ENCODE measurements at regions not wholly inside any gene's neighbourhood (a gene's known extent, or its start where the extent isn't known, plus 50 kb on each side); places are given as distances from the start of the nearest gene placed in this dataset.
"Not testable (repeated sequence)": the region's sequence is repeated elsewhere in the genome, so short reads cannot be mapped to it uniquely, and the experiment has no call there.

- Histone ChIP-seq H3K4me1 (ENCODE audit: control insufficient read depth, insufficient read depth, low read length, poor library complexity, severe bottlenecking) (no peaks in the 10 kb centered on the region), H3K27me3 (replicated peaks; ENCODE audit: control insufficient read depth, insufficient read depth, low read length, poor library complexity, severe bottlenecking) (no peaks in the 10 kb centered on the region), H3K36me3 (ENCODE audit: control insufficient read depth, insufficient read depth, low read length) (no peaks in the 10 kb centered on the region), H3K4me3 (ENCODE audit: insufficient read depth, low read depth, low read length, poor library complexity, severe bottlenecking) (no peak overlapping the region), H3K27ac (ENCODE audit: insufficient read depth, low read length, poor library complexity, severe bottlenecking) (no peak overlapping the region), H3K9me3 (ENCODE audit: control insufficient read depth, low read length) (no peaks in the 10 kb centered on the region)
- no peak for DNase-seq
Observed at GRCh38 chr22:49689255-49689770, 138.4 kb downstream of the BRD1 start.

GRCh38 chr22:49688516-49689254 lies 139.0 kb downstream of the BRD1 start:
- no peaks in the 10 kb centered on the region for H3K27me3 ChIP-seq (replicated peaks; ENCODE audit: control insufficient read depth, insufficient read depth, low read length, poor library complexity, severe bottlenecking)
- H3K27ac ChIP-seq (ENCODE audit: insufficient read depth, low read length, poor library complexity, severe bottlenecking) = no peak overlapping the region
- DNase-seq = no peak
- H3K4me1 ChIP-seq (ENCODE audit: control insufficient read depth, insufficient read depth, low read length, poor library complexity, severe bottlenecking) = no peaks in the 10 kb centered on the region
- no peaks in the 10 kb centered on the region for H3K36me3 ChIP-seq (ENCODE audit: control insufficient read depth, insufficient read depth, low read length)
- H3K4me3 ChIP-seq (ENCODE audit: insufficient read depth, low read depth, low read length, poor library complexity, severe bottlenecking) = no peak overlapping the region
- no peaks in the 10 kb centered on the region for H3K9me3 ChIP-seq (ENCODE audit: control insufficient read depth, low read length)

GRCh38 chr22:49687786-49688515 lies 139.7 kb downstream of the BRD1 start:
- H3K4me3 ChIP-seq (ENCODE audit: insufficient read depth, low read depth, low read length, poor library complexity, severe bottlenecking) = no peak overlapping the region
- no peak for DNase-seq
- no peaks in the 10 kb centered on the region for H3K36me3 ChIP-seq (ENCODE audit: control insufficient read depth, insufficient read depth, low read length)
- no peaks in the 10 kb centered on the region for H3K27me3 ChIP-seq (replicated peaks; ENCODE audit: control insufficient read depth, insufficient read depth, low read length, poor library complexity, severe bottlenecking)
- H3K9me3 ChIP-seq (ENCODE audit: control insufficient read depth, low read length) = no peaks in the 10 kb centered on the region
- no peak overlapping the region for H3K27ac ChIP-seq (ENCODE audit: insufficient read depth, low read length, poor library complexity, severe bottlenecking)
- H3K4me1 ChIP-seq (ENCODE audit: control insufficient read depth, insufficient read depth, low read length, poor library complexity, severe bottlenecking) = no peaks in the 10 kb centered on the region

- Histone ChIP-seq H3K4me1 (ENCODE audit: control insufficient read depth, insufficient read depth, low read length, poor library complexity, severe bottlenecking) (no peaks in the 10 kb centered on the region), H3K4me3 (ENCODE audit: insufficient read depth, low read depth, low read length, poor library complexity, severe bottlenecking) (no peak overlapping the region), H3K27ac (ENCODE audit: insufficient read depth, low read length, poor library complexity, severe bottlenecking) (no peak overlapping the region), H3K27me3 (replicated peaks; ENCODE audit: control insufficient read depth, insufficient read depth, low read length, poor library complexity, severe bottlenecking) (no peaks in the 10 kb centered on the region), H3K9me3 (ENCODE audit: control insufficient read depth, low read length) (no peaks in the 10 kb centered on the region), H3K36me3 (ENCODE audit: control insufficient read depth, insufficient read depth, low read length) (no peaks in the 10 kb centered on the region)
- no peak for DNase-seq
Observed at GRCh38 chr22:49687333-49687732, 140.3 kb downstream of the BRD1 start.

- Histone ChIP-seq H3K27me3 (replicated peaks; ENCODE audit: control insufficient read depth, insufficient read depth, low read length, poor library complexity, severe bottlenecking) (no peaks in the 10 kb centered on the region), H3K27ac (ENCODE audit: insufficient read depth, low read length, poor library complexity, severe bottlenecking) (no peak overlapping the region), H3K36me3 (ENCODE audit: control insufficient read depth, insufficient read depth, low read length) (no peaks in the 10 kb centered on the region), H3K9me3 (ENCODE audit: control insufficient read depth, low read length) (no peaks in the 10 kb centered on the region), H3K4me1 (ENCODE audit: control insufficient read depth, insufficient read depth, low read length, poor library complexity, severe bottlenecking) (no peaks in the 10 kb centered on the region), H3K4me3 (ENCODE audit: insufficient read depth, low read depth, low read length, poor library complexity, severe bottlenecking) (no peak overlapping the region)
- DNase-seq = no peak
Observed at GRCh38 chr22:49686495-49687219, 141.0 kb downstream of the BRD1 start.

- H3K27me3 ChIP-seq (replicated peaks; ENCODE audit: control insufficient read depth, insufficient read depth, low read length, poor library complexity, severe bottlenecking) = no peaks in the 10 kb centered on the region
- H3K9me3 ChIP-seq (ENCODE audit: control insufficient read depth, low read length) = no peaks in the 10 kb centered on the region
- no peaks in the 10 kb centered on the region for H3K36me3 ChIP-seq (ENCODE audit: control insufficient read depth, insufficient read depth, low read length)
- no peak for DNase-seq
- no peak overlapping the region for H3K4me3 ChIP-seq (ENCODE audit: insufficient read depth, low read depth, low read length, poor library complexity, severe bottlenecking)
- H3K4me1 ChIP-seq (ENCODE audit: control insufficient read depth, insufficient read depth, low read length, poor library complexity, severe bottlenecking) = no peaks in the 10 kb centered on the region
- no peak overlapping the region for H3K27ac ChIP-seq (ENCODE audit: insufficient read depth, low read length, poor library complexity, severe bottlenecking)
Observed at GRCh38 chr22:49685686-49686085, 142.0 kb downstream of the BRD1 start.

GRCh38 chr22:49685116-49685515 lies 142.6 kb downstream of the BRD1 start:
- no peaks in the 10 kb centered on the region for H3K27me3 ChIP-seq (replicated peaks; ENCODE audit: control insufficient read depth, insufficient read depth, low read length, poor library complexity, severe bottlenecking)
- no peak for DNase-seq
- H3K36me3 ChIP-seq (ENCODE audit: control insufficient read depth, insufficient read depth, low read length) = no peaks in the 10 kb centered on the region
- H3K4me3 ChIP-seq (ENCODE audit: insufficient read depth, low read depth, low read length, poor library complexity, severe bottlenecking) = no peak overlapping the region
- no peaks in the 10 kb centered on the region for H3K9me3 ChIP-seq (ENCODE audit: control insufficient read depth, low read length)
- no peaks in the 10 kb centered on the region for H3K4me1 ChIP-seq (ENCODE audit: control insufficient read depth, insufficient read depth, low read length, poor library complexity, severe bottlenecking)
- H3K27ac ChIP-seq (ENCODE audit: insufficient read depth, low read length, poor library complexity, severe bottlenecking) = no peak overlapping the region

GRCh38 chr22:49683032-49683431 lies 144.6 kb downstream of the BRD1 start:
- Histone ChIP-seq H3K4me3 (ENCODE audit: insufficient read depth, low read depth, low read length, poor library complexity, severe bottlenecking) (no peak overlapping the region), H3K27ac (ENCODE audit: insufficient read depth, low read length, poor library complexity, severe bottlenecking) (no peak overlapping the region), H3K4me1 (ENCODE audit: control insufficient read depth, insufficient read depth, low read length, poor library complexity, severe bottlenecking) (no peaks in the 10 kb centered on the region), H3K27me3 (replicated peaks; ENCODE audit: control insufficient read depth, insufficient read depth, low read length, poor library complexity, severe bottlenecking) (no peaks in the 10 kb centered on the region), H3K36me3 (ENCODE audit: control insufficient read depth, insufficient read depth, low read length) (no peaks in the 10 kb centered on the region), H3K9me3 (ENCODE audit: control insufficient read depth, low read length) (no peaks in the 10 kb centered on the region)
- DNase-seq = no peak

- H3K36me3 ChIP-seq (ENCODE audit: control insufficient read depth, insufficient read depth, low read length); H3K4me3 ChIP-seq (ENCODE audit: insufficient read depth, low read depth, low read length, poor library complexity, severe bottlenecking); H3K27ac ChIP-seq (ENCODE audit: insufficient read depth, low read length, poor library complexity, severe bottlenecking); H3K4me1 ChIP-seq (ENCODE audit: control insufficient read depth, insufficient read depth, low read length, poor library complexity, severe bottlenecking); DNase-seq; H3K27me3 ChIP-seq (replicated peaks; ENCODE audit: control insufficient read depth, insufficient read depth, low read length, poor library complexity, severe bottlenecking); H3K9me3 ChIP-seq (ENCODE audit: control insufficient read depth, low read length): not testable (repeated sequence)
Observed at GRCh38 chr22:49680819-49681218, 146.9 kb downstream of the BRD1 start.

GRCh38 chr22:49678842-49679170 lies 148.9 kb downstream of the BRD1 start:
- Histone ChIP-seq H3K36me3 (ENCODE audit: control insufficient read depth, insufficient read depth, low read length) (no peaks in the 10 kb centered on the region), H3K27me3 (replicated peaks; ENCODE audit: control insufficient read depth, insufficient read depth, low read length, poor library complexity, severe bottlenecking) (no peaks in the 10 kb centered on the region), H3K9me3 (ENCODE audit: control insufficient read depth, low read length) (no peaks in the 10 kb centered on the region), H3K27ac (ENCODE audit: insufficient read depth, low read length, poor library complexity, severe bottlenecking) (no peak overlapping the region), H3K4me3 (ENCODE audit: insufficient read depth, low read depth, low read length, poor library complexity, severe bottlenecking) (no peak overlapping the region), H3K4me1 (ENCODE audit: control insufficient read depth, insufficient read depth, low read length, poor library complexity, severe bottlenecking) (no peaks in the 10 kb centered on the region)
- DNase-seq = no peak
